NCI-H526 (cell line): ENCODE measurements at regions not wholly inside any gene's neighbourhood (a gene's known extent, or its start where the extent isn't known, plus 50 kb on each side); places are given as distances from the start of the nearest gene placed in this dataset.

Experiments
- DNase-seq, 2 experiments: peaks; one replicate each; lab custom pipeline; 2025; lab: John Stamatoyannopoulos, UW

GRCh38 chr4:35182451-35182850 lies 1061.9 kb downstream of the ARAP2 start:
- DNase-seq: peak in 1 of 2 experiments; percentile 10

GRCh38 chr4:35189988-35190613 lies 1054.2 kb downstream of the ARAP2 start:
- no peak for DNase-seq

- no peak for DNase-seq
Observed at GRCh38 chr4:35201403-35201802, 1042.9 kb downstream of the ARAP2 start.

GRCh38 chr4:35216636-35217035 lies 1027.7 kb downstream of the ARAP2 start:
- no peak for DNase-seq

GRCh38 chr4:35217331-35217730 lies 1027.0 kb downstream of the ARAP2 start:
- DNase-seq: no peak

GRCh38 chr4:35228313-35228712 lies 1016.0 kb downstream of the ARAP2 start:
- DNase-seq: no peak

- no peak for DNase-seq
Observed at GRCh38 chr4:35229021-35229420, 1015.3 kb downstream of the ARAP2 start.

- DNase-seq: no peak
Observed at GRCh38 chr4:35237924-35238323, 1006.4 kb downstream of the ARAP2 start.

- DNase-seq: peak in 1 of 2 experiments; percentile 3
Observed at GRCh38 chr4:35238793-35239192, 1005.5 kb downstream of the ARAP2 start.

- DNase-seq: no peak
Observed at GRCh38 chr4:35246493-35246892, 997.8 kb downstream of the ARAP2 start.

GRCh38 chr4:35247047-35247446 lies 997.3 kb downstream of the ARAP2 start:
- no peak for DNase-seq

- DNase-seq: no peak
Observed at GRCh38 chr4:35250331-35250730, 994.0 kb downstream of the ARAP2 start.

- DNase-seq: no peak
Observed at GRCh38 chr4:35250761-35251160, 993.6 kb downstream of the ARAP2 start.

GRCh38 chr4:35252071-35252470 lies 992.2 kb downstream of the ARAP2 start:
- no peak for DNase-seq

GRCh38 chr4:35252866-35253265 lies 991.4 kb downstream of the ARAP2 start:
- DNase-seq: no peak

- DNase-seq: no peak
Observed at GRCh38 chr4:35253331-35253730, 991.0 kb downstream of the ARAP2 start.

- DNase-seq: no peak
Observed at GRCh38 chr4:35286434-35286833, 957.9 kb downstream of the ARAP2 start.

GRCh38 chr4:35300996-35301774 lies 943.1 kb downstream of the ARAP2 start:
- DNase-seq: no peak

GRCh38 chr4:35315419-35315818 lies 928.9 kb downstream of the ARAP2 start:
- DNase-seq: no peak

GRCh38 chr4:35325908-35326453 lies 918.3 kb downstream of the ARAP2 start:
- DNase-seq: no peak

GRCh38 chr4:35342833-35343232 lies 901.5 kb downstream of the ARAP2 start:
- DNase-seq: no peak

GRCh38 chr4:35347276-35347675 lies 897.0 kb downstream of the ARAP2 start:
- no peak for DNase-seq

GRCh38 chr4:35358001-35358584 lies 886.2 kb downstream of the ARAP2 start:
- DNase-seq: no peak
